ENCODE measurements at regions not wholly inside any gene's neighbourhood (a gene's known extent, or its start where the extent isn't known, plus 50 kb on each side); places are given as distances from the start of the nearest gene placed in this dataset.
"Not testable (repeated sequence)": the region's sequence is repeated elsewhere in the genome, so short reads cannot be mapped to it uniquely, and the experiment has no call there.

DNA sequence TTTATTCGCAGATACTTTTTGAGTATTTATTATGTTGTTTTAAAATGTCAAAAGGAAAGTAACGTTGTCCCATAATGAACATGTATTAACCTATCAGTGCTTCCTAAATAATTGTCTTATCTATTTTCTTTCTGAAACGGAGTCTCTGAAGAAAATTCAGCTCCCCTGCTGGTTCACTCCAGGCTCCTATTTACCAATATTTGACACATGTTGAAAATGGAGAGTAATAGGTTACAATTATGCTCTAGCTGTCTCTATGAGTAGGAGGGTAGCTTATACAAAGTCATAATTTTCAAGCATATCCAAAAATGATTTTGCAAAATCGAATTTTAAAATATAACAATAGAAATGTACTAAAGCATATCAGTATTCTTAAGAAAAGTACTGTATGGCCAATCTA lies 844.1 kb downstream of the CDH18 start:
- no peak for DNase-seq

DNA sequence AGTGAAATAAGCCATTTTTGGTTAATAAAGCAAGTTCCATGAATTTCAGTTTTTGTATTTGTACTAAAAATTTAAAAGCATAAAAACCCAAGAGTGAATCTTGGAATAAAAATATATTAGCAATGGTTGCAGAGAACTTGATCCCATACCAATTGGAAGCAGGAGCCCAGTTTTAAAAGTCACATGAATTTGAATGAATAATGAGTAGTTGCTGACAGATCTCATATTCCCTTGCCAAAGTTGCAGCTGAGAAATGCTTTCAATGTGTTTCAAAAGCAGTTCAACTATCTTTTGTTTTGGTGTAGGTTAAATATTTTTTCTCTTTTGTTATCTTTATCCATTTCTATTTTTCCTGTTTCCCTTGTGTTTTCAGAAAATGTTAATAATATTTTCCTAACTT lies 818.6 kb downstream of the CDH18 start:
- DNase-seq: peak; percentile 1

DNA sequence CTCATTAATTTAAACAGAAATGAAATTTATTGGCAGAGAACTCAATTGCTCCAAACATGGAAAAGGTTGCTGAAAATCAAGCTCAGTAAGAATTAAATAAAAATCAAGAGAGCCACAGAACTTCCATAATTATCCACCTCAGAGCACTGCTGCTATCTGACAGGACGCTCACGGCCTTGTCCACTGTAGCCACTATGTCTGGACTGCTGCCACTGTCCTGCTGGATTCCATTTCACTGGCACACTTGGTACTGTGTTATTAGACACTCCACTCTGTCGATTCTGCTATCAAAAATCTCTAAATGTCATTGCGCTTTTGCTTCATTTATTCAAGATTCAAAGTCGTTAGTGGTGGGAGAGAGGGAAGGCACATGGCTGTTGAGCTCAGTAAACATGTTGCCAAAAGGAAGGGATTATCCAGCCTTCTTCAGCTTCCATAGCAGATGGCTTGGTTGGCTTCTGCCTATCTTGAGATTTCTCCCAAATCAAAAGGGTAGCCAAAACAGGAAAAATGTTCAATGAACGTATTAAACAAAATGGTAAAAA lies 815.0 kb downstream of the CDH18 start:
- no peak for DNase-seq

DNA sequence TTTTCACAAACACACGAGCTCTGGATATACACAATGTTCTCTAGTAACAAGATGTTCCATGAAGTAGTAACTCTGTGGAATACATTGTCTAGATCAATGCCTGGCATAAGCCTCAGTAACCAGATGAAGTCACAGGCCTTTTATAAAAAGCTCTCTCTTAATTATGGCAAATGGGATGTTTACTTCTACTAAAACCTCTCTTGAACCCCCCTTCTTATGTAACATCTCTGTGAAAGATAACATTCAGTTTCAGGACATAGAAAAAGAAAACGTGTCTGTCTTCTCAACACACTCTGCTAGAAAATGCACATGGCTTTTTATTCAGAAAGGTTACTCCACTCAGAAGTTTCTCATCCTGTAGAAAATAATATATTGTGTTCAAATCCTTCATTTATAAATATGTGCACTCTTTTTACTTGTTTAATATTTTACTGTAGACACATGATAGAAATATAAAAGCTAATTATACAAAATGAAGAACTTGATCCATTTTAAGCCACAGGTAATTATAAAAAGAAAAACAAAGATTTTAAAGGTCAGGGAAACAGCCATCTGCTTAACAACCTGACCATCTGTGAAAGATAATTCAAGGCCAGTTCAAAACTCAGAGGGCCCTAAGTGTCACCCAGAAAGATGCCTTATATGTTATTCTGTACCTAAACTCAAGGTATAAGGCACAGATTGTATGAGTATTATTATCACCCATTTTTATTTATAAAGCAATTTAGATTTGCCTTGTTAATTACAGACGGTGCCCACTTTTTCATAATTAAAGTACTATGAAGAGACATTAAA lies 812.0 kb downstream of the CDH18 start:
- DNase-seq: no peak

DNA sequence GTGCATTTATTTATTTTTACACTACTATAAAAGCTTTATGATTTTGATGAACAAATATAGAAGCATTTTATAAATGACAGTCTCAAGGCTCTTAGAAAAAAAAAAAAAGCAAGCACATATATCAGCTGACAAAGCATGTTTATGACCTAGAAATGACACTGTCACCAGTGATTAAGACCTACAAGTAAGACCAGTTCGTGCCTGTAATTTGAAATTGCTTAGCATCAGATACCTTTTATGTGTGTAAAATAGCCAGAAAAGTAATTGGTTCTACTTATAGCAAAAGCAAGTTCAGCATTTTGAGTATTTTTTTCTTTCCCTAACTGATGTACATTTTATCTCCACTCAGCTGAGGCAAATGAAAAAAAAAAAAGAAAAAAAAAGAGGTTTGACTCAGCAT lies 808.4 kb downstream of the CDH18 start:
- DNase-seq: no peak

DNA sequence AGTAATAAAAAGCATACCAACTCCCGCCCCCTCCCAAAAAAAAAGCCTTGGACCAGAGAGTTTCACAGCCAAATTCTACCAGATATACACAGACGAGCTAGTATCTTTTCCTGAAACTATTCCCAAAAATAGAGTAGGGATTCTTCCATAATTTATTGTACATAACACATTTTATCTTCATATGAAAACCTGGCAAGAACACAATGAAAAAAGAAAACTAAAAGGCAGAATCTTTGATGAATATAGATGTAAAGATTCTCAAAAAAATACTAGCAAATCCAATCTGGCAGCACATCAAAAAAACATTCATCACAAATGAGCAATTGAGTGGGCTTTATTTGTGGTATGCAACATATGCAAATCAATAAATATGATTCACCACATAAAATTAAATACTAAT lies 798.8 kb downstream of the CDH18 start:
- no peak for DNase-seq

DNA sequence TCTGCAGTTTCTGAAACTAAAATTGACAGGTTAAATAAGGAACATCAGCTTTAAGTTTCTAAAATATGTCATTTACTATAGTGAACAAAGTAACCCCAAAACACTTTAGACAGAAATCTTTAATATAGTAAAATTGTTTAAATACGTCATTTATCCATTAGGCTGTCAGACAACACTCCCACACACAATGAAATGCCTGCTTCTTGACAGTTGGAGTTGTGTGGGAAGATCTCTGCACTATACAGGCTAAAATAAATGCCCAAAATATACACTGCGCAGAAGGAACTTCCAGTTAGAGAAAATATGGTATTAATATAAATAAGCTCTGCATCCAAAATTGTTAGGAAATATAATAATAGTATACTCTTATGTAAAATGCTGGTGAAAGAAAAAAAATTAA lies 794.4 kb downstream of the CDH18 start:
- no peak for DNase-seq

DNA sequence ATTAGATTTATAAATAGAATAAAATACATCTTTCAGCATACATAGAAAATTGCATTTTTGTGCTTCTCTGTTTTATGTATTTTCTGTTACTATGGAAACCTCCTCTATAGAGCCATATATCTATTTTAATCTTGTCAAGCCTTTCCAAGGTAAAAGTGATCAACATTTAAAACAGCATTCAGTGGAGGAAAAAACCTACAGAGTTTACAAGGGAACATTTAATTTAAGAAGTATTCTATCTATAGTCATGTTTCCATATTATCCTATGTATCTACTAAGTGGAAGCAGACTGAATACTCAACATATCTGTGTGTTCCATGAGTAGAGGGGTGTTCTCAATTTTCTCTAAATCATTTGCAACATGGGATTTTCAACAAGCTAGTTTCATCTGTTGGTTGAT lies 791.4 kb downstream of the CDH18 start:
- no peak for DNase-seq

DNA sequence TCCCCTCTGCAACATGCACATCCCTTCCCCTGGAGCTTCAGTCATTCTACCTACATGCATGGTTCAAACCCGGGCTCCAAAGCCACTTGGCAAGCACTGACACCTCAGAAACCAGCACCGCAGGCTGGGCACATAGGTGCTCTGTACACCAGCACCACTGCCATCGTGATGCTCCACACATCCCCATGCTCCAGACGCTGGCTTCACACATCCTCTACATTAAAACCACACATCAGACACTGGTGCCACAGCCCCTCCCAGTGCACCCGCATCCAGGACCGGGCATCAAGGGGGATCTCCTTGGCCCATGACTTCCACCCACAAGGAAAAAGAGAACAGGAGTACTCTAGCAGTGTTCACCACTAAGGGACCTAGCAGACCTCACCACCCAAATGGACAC lies 787.7 kb downstream of the CDH18 start:
- DNase-seq: no peak

DNA sequence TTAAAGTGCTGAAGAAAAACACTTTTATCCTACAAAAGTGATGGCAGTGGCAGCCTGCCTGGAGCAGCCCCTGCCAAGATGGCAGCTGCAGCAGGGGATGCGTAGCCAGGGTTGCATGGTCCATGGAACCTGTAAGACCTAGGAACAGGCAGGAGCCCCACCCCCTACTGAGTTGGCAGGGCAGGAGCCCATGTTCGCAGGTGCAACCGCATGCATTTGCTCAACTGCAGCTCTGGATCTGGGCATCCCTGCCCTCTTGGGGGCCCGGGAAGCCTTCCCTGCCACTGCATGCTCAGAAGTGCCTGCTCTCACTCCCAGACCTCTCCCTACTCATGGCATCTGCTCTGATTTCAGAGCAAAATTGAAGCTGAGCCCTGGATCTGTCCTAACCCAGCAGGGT lies 779.6 kb downstream of the CDH18 start:
- no peak for DNase-seq

DNA sequence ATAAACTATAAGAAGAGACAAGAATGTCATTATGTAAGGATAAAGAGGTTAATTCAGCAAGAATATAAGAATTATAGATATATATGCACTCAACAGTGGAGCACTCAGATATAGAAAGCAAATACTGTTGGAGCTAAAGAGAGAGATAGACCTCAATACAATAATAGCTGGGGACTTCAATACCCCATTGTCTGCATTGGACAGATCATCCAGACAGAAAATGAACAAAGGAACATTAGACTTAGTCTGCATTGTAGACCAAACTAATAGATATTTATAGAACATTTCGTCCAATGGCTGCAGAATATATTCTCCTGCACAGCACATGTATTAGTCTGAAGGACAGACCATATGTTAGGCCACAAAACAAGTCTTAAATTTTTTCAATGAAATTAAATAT lies 777.1 kb downstream of the CDH18 start:
- no peak for DNase-seq

DNA sequence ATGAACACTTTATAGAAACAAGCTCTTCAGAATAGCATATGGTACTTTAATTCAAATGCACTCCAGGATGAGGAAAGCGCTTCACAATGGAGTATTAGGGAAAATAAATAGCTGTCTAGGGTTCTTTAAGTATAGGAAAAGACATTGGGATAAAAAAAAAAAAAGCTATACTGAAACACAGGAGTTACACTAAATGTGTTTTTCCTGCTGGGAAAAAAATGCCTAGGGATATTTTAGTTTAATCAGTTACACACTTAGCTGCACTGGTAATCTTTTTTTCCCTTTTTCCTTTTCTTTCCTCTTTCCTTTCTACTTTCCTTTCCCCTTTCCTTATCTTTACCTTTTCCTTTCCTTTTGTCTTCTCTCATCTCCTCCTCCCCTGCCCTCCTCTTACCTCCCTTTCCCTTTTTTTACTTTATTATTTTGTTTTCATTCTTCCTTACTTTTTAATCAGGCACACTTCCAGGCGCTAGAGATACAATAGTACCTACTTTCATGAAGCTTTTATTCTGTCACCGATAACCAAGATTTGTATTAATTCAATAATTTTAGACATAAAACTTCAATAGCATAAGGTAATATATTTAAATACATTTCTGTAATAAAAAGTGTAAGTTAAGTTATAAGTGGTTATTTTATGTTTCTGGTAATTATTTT lies 758.7 kb downstream of the CDH18 start:
- no peak for DNase-seq

DNA sequence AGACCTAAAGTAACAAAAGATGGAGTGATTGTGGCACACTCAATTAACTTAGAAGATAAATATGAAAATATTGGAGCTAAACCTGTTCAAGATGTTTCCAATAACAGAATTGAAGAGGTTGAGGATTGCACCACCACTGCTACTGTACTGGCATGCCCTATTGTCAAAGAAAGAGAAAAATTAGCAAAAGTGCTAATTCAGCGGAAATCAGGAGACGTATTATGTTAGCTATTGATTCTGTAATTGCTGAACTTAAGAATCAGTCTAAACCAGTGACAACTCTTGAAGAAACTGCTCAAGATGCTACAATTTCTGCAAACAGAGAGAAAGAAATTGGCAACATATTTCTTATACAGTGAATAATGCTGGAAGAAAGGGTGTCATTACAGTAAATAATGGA lies 754.4 kb downstream of the CDH18 start:
- DNase-seq: no peak

DNA sequence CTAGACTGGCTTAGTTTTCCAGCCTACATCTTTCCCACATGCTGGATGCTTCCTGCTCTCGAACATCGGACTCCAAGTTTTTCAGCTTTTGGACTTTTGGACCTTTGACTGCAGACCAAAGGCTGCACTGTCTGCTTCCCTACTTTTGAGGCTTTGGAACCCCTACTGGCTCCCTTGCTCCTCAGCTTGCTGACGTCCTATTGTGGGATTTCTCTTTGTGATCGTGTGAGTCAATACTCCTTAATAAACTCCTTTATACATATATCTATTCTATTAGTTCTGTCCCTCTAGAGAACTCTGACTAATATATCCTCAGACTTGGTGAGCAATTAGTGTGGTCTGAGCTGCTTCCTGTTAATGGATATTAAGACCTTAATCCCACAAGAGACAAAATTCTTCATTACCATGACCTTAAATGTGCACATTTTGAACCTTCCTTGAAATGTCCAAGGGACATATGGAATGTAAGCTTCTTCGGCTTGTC lies 752.9 kb downstream of the CDH18 start:
- DNase-seq: no peak

DNA sequence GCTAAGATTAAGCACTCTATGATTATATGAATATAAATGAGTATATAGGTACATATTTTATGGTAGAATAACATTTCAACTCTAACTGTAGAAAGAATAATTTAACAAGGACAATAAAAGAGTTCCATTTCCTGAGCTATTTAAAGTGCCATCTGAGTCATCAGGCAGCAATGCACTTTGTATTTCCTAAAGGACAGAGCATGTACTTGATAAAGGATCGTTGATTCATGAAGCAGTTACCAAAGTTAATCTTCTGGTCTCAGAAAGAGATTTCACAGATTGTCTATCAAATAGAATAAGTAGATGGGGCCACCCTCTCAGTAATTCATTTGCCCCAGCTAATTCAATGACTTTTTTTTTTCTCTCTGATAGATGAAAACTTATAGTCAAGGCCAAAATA lies 747.8 kb downstream of the CDH18 start:
- DNase-seq: no peak

DNA sequence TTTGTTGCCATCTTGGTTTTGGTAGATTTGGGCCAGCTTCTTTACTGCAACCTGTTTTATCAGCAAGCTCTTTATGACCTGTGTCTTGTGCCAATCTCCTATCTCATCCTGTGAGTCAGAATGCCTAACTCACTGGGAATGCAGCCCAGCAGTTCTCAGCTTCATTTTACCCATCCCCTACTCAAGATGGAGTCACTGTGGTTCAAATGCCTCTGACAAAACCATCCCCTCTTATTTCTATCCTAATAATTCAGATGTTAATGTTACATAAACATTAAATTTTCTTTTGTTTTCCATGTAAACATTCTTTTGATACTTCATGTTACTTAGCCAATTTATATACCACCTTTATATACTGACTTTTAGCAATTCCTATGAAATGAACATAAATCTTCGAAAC lies 746.3 kb downstream of the CDH18 start:
- DNase-seq: no peak

DNA sequence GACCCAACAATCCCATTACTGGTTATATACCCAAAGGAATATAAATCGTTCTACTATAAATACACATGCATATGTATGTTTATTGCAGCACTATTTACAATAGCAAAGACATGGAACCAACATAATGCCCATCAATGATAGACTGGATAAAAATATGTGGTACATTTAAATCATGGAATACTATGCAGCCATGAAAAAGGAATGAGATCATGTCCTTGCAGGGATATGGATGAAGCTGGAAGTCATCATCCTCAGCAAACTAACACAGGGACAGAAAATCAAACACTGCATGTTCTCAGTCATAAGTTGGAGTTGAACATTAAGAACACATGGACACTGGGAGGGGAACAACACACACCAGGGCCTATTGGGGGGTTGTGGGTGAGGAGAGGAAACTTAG lies 741.8 kb downstream of the CDH18 start:
- not testable (repeated sequence) for DNase-seq

DNA sequence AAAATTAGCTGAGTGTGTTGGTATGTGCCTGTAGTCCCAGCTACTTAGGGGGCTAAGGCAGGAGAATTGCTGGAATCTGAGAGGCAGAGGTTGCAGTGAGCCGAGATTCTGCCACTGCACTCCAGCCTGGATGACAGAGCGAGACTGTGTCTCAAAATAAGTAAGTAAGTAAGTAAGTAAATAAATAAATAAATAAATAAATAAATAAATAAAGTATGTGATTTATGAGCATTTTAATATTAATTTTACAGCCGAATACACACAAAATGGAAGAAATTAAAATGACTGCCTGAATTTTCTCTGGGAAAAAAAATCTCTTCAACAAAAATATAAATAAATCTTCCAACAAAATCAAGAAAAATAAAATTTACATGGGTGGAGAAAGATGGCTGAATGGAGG lies 740.7 kb downstream of the CDH18 start:
- DNase-seq: no peak

DNA sequence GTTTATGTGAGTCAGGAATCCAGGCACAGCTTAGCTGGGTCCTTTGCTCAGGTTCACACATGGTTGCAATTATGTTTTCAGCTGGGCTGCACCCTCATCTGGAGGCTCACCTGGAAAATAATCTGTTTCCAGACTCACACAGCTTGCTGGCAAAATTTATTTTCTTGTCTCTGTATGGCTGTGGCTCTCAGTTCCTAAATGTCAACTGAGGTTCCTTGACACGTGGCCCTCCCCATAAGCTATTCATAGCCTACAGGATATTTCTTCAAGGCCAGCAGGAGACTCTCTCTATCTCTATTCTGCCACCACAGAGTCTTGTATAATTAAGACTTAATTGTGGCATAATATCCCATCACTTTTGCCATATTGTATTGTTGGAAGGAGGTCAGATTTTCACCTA lies 732.0 kb downstream of the CDH18 start:
- no peak for DNase-seq

DNA sequence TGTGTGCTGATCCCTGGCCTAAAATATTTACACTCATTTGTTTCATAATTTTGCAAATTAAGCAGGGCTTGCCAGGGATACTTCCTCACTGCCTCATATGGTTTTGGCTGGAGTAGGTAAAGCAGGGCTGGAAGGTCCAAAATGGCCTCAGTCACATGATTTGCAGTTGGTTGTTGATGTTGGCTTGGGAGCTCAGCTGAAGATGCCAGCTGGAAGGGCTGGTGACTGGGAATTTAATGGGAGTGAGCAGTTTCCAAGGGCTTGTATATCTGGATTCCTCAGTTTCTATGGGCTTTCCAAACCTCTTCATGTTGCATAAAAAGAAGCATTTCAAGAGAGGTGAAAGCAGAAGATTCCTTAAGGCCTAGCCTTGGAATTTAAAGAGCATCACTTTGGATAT lies 729.3 kb downstream of the CDH18 start:
- DNase-seq: no peak

DNA sequence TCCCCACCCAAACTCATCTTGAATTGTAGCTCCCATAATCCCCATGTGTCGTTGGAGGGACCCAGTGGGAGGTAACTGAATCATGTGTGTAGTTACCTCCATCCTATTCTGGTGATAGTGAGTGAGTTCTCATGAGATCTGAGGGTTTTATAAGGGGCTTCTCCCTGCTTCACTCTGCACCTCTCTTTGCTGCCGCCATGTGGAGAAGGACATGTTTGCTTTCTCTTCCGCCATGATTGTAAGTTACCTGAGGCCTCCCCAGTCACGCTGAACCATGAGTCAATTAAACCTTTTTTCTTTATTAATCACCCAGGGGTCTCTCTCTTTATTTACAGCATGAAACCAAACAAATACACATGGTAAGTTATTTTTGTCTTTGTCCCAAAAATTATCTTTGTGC lies 726.1 kb downstream of the CDH18 start:
- DNase-seq: no peak

DNA sequence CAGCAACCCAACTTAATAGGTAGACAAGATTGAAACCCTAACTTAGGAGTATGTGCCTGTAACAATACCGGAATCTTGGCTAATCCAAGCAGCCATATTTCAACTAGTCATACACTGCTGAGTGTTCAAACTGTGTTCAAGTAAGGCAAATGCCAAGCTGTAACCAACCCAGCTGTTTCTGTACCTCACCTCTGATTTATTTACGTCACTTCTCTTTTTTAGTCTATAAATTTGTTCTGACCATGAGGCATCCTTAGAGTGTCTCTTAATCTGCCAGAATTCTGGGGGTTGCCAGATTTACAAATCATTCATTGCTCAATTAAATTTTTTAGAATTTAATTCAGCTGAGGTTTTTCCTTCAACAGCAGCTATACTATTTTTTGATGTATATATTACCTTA lies 723.2 kb downstream of the CDH18 start:
- DNase-seq: no peak

DNA sequence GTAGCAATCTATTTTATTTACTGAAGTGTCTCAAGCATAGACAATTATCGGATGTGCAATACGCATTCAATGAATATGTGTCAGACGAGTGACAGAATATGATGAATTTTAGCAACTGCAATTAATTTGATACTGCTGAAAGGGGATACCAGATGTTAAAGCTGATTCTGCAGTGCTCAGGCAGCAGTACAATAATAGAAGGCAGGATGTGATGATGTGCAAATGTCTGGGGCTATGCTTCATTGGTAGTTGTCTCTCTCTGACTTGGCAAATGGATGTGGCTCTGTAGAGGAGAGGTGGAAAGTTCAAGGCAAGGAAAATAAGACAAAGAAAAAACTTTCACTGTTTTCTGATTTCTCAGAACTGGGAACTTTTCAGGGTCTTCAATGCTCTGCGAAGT lies 721.2 kb downstream of the CDH18 start:
- no peak for DNase-seq

DNA sequence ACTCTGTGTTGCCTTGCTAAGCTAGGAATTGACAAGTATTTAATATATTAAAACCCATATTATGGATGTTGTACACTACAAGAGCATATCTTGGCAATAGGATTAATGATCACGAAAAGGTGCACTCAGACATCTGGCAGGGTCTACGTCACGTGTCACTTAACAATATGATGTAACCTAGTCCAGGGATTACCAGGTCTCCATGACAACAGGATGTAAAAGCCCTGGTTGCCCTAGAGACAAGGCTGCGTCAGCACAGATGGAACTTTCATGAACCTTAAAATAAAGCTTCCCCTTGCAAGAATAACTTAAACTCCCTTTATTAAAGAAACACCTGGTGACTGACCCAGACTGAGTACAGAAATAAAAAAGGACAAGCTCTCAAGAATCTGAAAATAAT lies 717.8 kb downstream of the CDH18 start:
- DNase-seq: no peak

DNA sequence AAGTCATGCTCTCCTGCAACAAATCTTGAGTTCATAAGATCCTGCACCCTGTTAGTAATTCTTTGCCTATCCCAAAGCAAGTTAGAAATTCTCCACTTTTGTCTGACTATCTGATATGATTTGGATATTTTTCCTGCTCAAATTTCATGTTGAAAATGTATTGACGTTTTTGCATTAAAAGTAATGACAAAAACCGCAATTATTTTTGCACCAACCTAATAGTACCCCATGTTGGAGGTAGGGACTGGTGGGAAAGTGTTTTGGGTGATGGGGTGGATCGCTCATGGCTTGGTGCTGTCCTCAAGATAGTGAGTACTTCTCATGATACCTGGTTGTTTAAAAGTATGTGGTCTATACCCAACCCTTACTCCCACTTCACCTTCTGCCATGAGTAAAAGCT lies 713.4 kb downstream of the CDH18 start:
- DNase-seq: no peak
